ENCODE measurements at regions not wholly inside any gene's neighbourhood (a gene's known extent, or its start where the extent isn't known, plus 50 kb on each side); places are given as distances from the start of the nearest gene placed in this dataset.

DNA sequence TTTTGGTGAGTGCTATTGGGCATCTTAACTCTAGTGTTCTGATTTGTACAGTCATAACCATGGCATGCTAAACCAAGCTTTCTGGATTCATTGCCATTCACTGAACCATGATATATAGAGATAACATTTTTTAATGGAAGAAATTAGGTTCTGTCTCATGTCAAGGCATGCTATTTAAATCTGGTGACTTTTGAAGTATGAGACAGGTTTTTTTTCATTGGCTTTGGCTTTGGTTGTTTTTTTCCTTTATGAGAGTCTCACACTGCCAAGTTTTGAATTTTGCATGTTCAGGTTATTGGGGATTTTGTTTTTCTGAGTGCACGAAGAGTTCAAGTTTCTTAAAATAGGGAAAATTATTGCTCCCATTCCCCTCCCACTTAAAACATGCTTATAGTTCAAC is 141.3 kb upstream of the ADAMTS5 start:
- Mint-ChIP-seq H3K27me3 (ENCODE audit: insufficient read depth, unreplicated experiment) (peaks cover 9% of the 10 kb centered on the region), H3K27ac (ENCODE audit: unreplicated experiment) (no peak overlapping the region), H3K4me3 (ENCODE audit: unreplicated experiment) (no peak overlapping the region), H3K4me1 (ENCODE audit: low read depth, unreplicated experiment) (no peaks in the 10 kb centered on the region), H3K9me3 (ENCODE audit: unreplicated experiment) (no peaks in the 10 kb centered on the region), H3K36me3 (ENCODE audit: insufficient read depth, unreplicated experiment) (no peaks in the 10 kb centered on the region)
- no peaks in the 10 kb centered on the region for H3K4me1 ChIP-seq
- no TSS peak for BruUV-seq (replicated peaks)
- POLR2A ChIA-PET, result no interaction called here
- H3K36me3 ChIP-seq (ENCODE audit: control insufficient read depth, insufficient read depth, low read length), result no peaks in the 10 kb centered on the region
- CTCF ChIA-PET, result no interaction called here
- TF ChIP-seq, protein P1, sequence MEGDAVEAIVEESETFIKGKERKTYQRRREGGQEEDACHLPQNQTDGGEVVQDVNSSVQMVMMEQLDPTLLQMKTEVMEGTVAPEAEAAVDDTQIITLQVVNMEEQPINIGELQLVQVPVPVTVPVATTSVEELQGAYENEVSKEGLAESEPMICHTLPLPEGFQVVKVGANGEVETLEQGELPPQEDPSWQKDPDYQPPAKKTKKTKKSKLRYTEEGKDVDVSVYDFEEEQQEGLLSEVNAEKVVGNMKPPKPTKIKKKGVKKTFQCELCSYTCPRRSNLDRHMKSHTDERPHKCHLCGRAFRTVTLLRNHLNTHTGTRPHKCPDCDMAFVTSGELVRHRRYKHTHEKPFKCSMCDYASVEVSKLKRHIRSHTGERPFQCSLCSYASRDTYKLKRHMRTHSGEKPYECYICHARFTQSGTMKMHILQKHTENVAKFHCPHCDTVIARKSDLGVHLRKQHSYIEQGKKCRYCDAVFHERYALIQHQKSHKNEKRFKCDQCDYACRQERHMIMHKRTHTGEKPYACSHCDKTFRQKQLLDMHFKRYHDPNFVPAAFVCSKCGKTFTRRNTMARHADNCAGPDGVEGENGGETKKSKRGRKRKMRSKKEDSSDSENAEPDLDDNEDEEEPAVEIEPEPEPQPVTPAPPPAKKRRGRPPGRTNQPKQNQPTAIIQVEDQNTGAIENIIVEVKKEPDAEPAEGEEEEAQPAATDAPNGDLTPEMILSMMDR (IDR thresholded peaks at IDR 0.05; ENCODE audit: insufficient read depth in 1 of 2, low read depth in 1 of 2, low read length in 1 of 2, severe bottlenecking in 1 of 2, unreplicated experiment in 1 of 2), result no peak
- H3K27me3 ChIP-seq (replicated peaks; ENCODE audit: control insufficient read depth, insufficient read depth, low read length), result no peaks in the 10 kb centered on the region
- intact Hi-C loops (cut with micrococcal nuclease; ENCODE audit: unreplicated experiment), result no loop called here
- no peak for DNase-seq
- H3K4me3 ChIP-seq (ENCODE audit: low read depth, low read length), result no peak overlapping the region
- H3K9me3 ChIP-seq, result no peaks in the 10 kb centered on the region

DNA sequence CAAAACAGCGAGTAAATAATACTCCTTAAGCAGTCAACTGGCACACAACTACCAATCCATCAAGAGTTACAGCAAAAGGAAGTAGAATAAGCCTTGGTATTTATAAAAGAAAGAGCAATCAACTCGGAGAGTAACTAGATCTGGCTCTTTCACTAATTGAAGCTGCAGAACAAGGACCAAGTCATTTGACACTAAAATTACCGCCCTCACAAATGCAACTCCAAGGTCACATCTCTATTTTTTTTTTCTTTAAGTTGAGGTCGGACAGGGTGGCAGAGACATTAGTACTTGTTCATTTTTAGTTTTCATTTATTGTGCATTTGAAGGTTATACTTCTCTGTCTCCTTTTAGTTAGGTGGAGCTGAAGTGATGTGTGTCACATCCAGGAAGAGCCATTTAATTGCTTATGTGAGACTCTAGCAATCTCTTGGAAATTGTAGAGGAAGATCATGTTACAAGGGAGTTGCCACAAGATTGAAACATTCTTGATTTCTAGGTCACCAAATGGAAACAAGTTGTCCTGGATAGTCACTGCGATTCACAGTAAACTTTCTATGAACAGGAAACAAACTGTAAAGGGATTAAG is 138.1 kb upstream of the ADAMTS5 start:
- H3K36me3 Mint-ChIP-seq (ENCODE audit: insufficient read depth, unreplicated experiment), result no peaks in the 10 kb centered on the region
- H3K9me3 Mint-ChIP-seq (ENCODE audit: unreplicated experiment), result no peaks in the 10 kb centered on the region
- H3K27ac Mint-ChIP-seq (ENCODE audit: unreplicated experiment), result no peak overlapping the region
- CTCF ChIA-PET, result no interaction called here
- no peak overlapping the region for H3K4me3 Mint-ChIP-seq (ENCODE audit: unreplicated experiment)
- no peaks in the 10 kb centered on the region for H3K4me1 Mint-ChIP-seq (ENCODE audit: low read depth, unreplicated experiment)
- peaks cover 6% of the 10 kb centered on the region for H3K27me3 Mint-ChIP-seq (ENCODE audit: insufficient read depth, unreplicated experiment)
- TF ChIP-seq, protein P1 (IDR thresholded peaks at IDR 0.05; ENCODE audit: insufficient read depth in 1 of 2, low read depth in 1 of 2, low read length in 1 of 2, severe bottlenecking in 1 of 2, unreplicated experiment in 1 of 2), result no peak
- no peak for DNase-seq
- no peaks in the 10 kb centered on the region for H3K36me3 ChIP-seq (ENCODE audit: control insufficient read depth, insufficient read depth, low read length)
- H3K27me3 ChIP-seq (replicated peaks; ENCODE audit: control insufficient read depth, insufficient read depth, low read length), result no peaks in the 10 kb centered on the region
- H3K4me3 ChIP-seq (ENCODE audit: low read depth, low read length), result no peak overlapping the region
- POLR2A ChIA-PET, result no interaction called here
- BruUV-seq (replicated peaks), result no TSS peak
- no peaks in the 10 kb centered on the region for H3K4me1 ChIP-seq
- H3K9me3 ChIP-seq, result no peaks in the 10 kb centered on the region
- intact Hi-C loops (cut with micrococcal nuclease; ENCODE audit: unreplicated experiment), result no loop called here

DNA sequence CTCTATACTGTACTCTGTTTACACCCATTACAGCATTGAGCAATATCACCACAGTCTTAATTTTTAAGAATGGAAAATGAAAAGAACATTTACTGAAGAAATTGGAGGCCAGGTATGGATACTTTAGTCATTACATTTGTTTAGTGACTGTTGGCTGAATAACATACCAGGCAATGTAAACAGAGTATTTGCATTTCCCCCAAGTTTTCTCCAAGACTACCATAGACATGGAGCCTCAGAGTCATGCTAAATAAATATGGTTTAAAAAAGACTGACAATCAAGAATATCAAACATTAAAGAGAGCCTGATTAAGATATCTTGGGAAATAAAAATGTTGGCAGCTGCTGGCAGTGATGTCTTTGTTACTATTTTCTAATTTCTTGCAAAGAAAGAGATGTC is 136.9 kb upstream of the ADAMTS5 start:
- H3K36me3 Mint-ChIP-seq (ENCODE audit: insufficient read depth, unreplicated experiment), result no peaks in the 10 kb centered on the region
- ChIA-PET POLR2A (no interaction called here), CTCF (no interaction called here)
- no TSS peak for BruUV-seq (replicated peaks)
- Histone ChIP-seq H3K27me3 (replicated peaks; ENCODE audit: control insufficient read depth, insufficient read depth, low read length) (no peaks in the 10 kb centered on the region), H3K9me3 (no peaks in the 10 kb centered on the region), H3K4me1 (no peaks in the 10 kb centered on the region), H3K36me3 (ENCODE audit: control insufficient read depth, insufficient read depth, low read length) (no peaks in the 10 kb centered on the region), H3K4me3 (ENCODE audit: low read depth, low read length) (no peak overlapping the region)
- no peak for DNase-seq
- no peak overlapping the region for H3K27ac Mint-ChIP-seq (ENCODE audit: unreplicated experiment)
- H3K4me1 Mint-ChIP-seq (ENCODE audit: low read depth, unreplicated experiment), result no peaks in the 10 kb centered on the region
- intact Hi-C loops (cut with micrococcal nuclease; ENCODE audit: unreplicated experiment), result no loop called here
- no peaks in the 10 kb centered on the region for H3K9me3 Mint-ChIP-seq (ENCODE audit: unreplicated experiment)
- TF ChIP-seq, protein P1 (IDR thresholded peaks at IDR 0.05; ENCODE audit: insufficient read depth in 1 of 2, low read depth in 1 of 2, low read length in 1 of 2, severe bottlenecking in 1 of 2, unreplicated experiment in 1 of 2), result no peak
- no peak overlapping the region for H3K4me3 Mint-ChIP-seq (ENCODE audit: unreplicated experiment)
- peaks cover 6% of the 10 kb centered on the region for H3K27me3 Mint-ChIP-seq (ENCODE audit: insufficient read depth, unreplicated experiment)

Data from Caco-2 (cell line).